ENCODE measurements at regions not wholly inside any gene's neighbourhood (a gene's known extent, or its start where the extent isn't known, plus 50 kb on each side); places are given as distances from the start of the nearest gene placed in this dataset.

DNA sequence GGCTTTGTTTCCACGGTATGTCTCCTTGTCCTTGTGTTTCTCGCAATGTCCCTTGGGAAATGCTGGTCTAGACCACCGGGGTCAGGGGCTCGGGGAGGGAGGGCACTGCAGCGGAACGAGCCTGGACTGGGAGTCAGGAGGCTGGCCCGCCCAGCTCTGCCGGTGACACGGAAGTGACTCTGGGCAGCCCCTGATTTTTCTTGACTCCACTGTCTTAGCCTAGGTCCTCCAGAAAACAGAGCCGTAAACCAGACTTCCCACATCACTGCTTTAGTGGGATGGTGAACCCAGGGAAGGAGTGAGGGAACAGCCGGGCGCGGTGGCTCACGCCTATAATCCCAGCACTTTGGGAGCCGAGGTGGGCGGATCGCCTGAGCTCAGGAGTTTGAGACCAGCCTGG lies 144.2 kb downstream of the ASB1 start:
- TF ChIP-seq ISL1 (CRISPR knock-in tag; IDR thresholded peaks at IDR 0.05) (no peak), ZNF70 (CRISPR knock-in tag; IDR thresholded peaks at IDR 0.05) (no peak), TOX (CRISPR knock-in tag; IDR thresholded peaks at IDR 0.05; ENCODE audit: borderline replicate concordance) (no peak), GLIS3 (CRISPR knock-in tag; IDR thresholded peaks at IDR 0.05) (no peak), TCF4 (CRISPR knock-in tag; IDR thresholded peaks at IDR 0.05; ENCODE audit: borderline replicate concordance) (no peak), ZNF8 (CRISPR knock-in tag; IDR thresholded peaks at IDR 0.05) (no peak), BACH2 (CRISPR knock-in tag; IDR thresholded peaks at IDR 0.05; ENCODE audit: borderline replicate concordance) (no peak), OSR1 (CRISPR knock-in tag; IDR thresholded peaks at IDR 0.05) (no peak), CSDC2 (CRISPR knock-in tag; IDR thresholded peaks at IDR 0.05) (no peak), SNAI2 (CRISPR knock-in tag; IDR thresholded peaks at IDR 0.05) (no peak), ZFP3 (CRISPR knock-in tag; IDR thresholded peaks at IDR 0.05) (no peak), ZNF565 (CRISPR knock-in tag; conservative IDR thresholded peaks at IDR 0.05; ENCODE audit: low read depth) (no peak), ESRRG (CRISPR knock-in tag; IDR thresholded peaks at IDR 0.05) (no peak), ZC3H10 (CRISPR knock-in tag; IDR thresholded peaks at IDR 0.05) (no peak), TSHZ2 (CRISPR knock-in tag; IDR thresholded peaks at IDR 0.05) (no peak), PATZ1 (CRISPR knock-in tag; IDR thresholded peaks at IDR 0.05; ENCODE audit: borderline replicate concordance) (no peak), ARNTL (CRISPR knock-in tag; IDR thresholded peaks at IDR 0.05; ENCODE audit: borderline replicate concordance, low read depth) (no peak), ZFP30 (CRISPR knock-in tag; IDR thresholded peaks at IDR 0.05) (no peak)
- TF ChIP-seq, protein P1, sequence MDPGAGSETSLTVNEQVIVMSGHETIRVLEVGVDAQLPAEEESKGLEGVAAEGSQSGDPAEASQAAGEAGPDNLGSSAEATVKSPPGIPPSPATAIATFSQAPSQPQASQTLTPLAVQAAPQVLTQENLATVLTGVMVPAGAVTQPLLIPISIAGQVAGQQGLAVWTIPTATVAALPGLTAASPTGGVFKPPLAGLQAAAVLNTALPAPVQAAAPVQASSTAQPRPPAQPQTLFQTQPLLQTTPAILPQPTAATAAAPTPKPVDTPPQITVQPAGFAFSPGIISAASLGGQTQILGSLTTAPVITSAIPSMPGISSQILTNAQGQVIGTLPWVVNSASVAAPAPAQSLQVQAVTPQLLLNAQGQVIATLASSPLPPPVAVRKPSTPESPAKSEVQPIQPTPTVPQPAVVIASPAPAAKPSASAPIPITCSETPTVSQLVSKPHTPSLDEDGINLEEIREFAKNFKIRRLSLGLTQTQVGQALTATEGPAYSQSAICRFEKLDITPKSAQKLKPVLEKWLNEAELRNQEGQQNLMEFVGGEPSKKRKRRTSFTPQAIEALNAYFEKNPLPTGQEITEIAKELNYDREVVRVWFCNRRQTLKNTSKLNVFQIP (CRISPR knock-in tag; IDR thresholded peaks at IDR 0.05; ENCODE audit: borderline replicate concordance, low read depth), result no peak
- TF ChIP-seq, protein P2, sequence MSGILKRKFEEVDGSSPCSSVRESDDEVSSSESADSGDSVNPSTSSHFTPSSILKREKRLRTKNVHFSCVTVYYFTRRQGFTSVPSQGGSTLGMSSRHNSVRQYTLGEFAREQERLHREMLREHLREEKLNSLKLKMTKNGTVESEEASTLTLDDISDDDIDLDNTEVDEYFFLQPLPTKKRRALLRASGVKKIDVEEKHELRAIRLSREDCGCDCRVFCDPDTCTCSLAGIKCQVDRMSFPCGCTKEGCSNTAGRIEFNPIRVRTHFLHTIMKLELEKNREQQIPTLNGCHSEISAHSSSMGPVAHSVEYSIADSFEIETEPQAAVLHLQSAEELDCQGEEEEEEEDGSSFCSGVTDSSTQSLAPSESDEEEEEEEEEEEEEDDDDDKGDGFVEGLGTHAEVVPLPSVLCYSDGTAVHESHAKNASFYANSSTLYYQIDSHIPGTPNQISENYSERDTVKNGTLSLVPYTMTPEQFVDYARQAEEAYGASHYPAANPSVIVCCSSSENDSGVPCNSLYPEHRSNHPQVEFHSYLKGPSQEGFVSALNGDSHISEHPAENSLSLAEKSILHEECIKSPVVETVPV (CRISPR knock-in tag; IDR thresholded peaks at IDR 0.05), result no peak
- no peak for ATAC-seq

GRCh38 chr2:238571661-238572372 lies 145.1 kb downstream of the ASB1 start:
- ATAC-seq, result no peak; the same call in 2 of the 3 replicates

More at GRCh38 chr2:238571661-238572372, 145.1 kb downstream of the ASB1 start:
- TF ChIP-seq PATZ1 (CRISPR knock-in tag; IDR thresholded peaks at IDR 0.05; ENCODE audit: borderline replicate concordance) (no peak), ZC3H10 (CRISPR knock-in tag; IDR thresholded peaks at IDR 0.05) (no peak)
